COLO829 (cell line): ENCODE measurements at regions not wholly inside any gene's neighbourhood (a gene's known extent, or its start where the extent isn't known, plus 50 kb on each side); places are given as distances from the start of the nearest gene placed in this dataset.

ENCODE experiments used
- DNase-seq: peaks from one replicate; pipeline ENCODE4 v3.0.0; 2012; ENCODE audit warnings: low spot score

DNA sequence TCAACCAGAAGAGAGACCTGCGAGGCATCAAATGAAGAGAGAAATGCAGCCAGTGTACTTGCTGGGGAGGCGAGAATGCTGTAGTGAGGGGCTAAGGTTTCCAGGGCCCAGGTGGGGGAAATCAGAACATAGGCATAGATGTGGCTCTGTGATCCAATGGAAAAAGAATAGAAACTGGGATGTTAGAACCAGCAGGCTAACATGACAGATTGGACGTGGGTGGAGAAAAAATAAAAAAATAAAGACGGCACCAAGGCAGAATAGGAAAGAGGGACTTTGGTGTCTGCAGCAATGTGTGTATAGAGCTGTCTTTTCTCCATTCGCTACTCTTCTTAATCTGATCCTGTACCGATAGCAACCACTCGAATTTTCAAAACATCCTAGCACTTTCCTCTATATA, 381.0 kb upstream of the NBEA start:
- no peak for DNase-seq

DNA sequence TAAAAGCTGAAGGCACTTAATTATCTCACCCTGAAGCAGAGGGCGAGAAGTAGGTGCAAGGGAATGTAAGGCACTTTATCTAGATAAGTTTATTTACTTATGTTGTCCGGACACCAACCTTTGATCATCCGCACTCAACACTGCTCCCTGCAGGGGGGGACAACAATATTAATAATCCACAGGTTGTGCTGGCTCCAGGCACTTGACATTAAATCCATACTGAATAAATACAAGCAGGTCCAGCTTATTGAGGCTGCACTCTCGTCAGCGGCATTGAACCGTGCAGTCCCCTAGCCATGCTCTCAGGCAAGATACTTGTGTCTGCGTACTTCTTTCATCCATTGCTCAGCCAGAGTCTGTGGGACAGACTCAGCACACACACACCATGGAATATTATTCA, 374.5 kb upstream of the NBEA start:
- no peak for DNase-seq

DNA sequence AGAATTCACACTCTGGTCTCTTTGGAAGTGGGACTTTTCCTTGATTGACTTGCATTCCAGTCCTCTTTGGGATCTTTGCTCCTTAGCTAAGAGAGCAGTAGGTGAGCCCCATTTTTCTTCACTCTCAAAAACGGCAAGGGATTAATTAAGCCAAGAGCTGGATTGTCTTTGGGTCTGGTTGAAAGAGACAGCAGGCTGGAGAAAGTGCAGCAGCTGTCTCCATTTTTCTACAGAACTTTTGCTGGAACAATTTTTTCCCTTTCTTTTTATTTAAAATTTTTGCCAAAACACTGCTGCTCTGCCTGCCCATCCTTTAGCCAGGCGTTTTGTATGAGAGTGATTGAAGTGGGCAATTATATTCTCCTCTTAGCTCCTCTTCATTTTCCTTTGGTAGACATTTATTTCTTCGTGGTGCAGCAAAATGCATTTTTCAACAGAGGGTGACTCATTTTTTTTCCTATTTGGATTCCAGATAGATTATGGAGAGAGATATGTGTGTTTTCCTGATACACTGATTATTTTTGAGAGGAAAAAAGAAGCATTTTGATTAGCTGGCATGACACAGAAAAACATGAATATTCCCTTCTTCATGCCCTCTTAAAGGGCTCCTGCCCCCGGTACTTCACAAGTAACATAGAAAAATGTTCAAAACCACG, 371.2 kb upstream of the NBEA start:
- no peak for DNase-seq

DNA sequence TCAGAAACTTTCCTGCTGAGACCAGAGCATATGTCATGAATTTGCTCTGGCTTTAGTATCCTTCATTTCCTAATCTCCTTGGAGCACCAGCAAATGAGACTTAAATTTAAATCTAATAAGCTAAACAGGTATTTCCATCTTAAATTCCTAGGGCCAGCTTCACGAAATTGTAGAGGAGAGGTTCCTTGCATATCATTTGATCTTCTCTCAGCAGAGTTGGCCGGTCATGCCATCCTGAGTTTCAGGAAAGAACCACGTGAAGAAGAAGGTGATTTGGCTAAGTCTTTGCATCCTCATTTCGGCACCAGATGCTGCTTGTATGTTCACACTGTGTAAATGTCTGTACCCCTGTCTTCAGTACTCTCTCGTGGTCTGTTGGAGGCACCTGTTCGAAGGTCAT, 370.4 kb upstream of the NBEA start:
- no peak for DNase-seq

DNA sequence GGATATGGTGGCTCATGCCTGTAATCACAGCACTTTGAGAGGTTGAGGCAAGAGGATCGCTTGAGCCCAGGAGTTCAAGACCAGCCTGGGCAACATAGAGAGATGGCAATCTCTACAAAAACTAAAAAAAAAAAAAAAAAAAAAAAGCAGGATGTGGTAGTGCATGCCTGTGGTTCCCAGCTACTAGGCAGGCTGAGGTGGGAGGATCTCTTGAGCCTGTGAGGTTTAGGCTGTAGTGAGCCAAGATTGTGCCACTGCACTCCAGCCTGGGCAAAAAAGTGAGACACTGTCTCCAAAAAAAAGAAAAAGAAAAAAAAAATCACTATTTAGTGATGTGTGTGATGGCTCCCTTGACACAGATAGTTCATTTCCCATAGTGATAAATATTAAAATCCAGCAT, 365.0 kb upstream of the NBEA start:
- no peak for DNase-seq

DNA sequence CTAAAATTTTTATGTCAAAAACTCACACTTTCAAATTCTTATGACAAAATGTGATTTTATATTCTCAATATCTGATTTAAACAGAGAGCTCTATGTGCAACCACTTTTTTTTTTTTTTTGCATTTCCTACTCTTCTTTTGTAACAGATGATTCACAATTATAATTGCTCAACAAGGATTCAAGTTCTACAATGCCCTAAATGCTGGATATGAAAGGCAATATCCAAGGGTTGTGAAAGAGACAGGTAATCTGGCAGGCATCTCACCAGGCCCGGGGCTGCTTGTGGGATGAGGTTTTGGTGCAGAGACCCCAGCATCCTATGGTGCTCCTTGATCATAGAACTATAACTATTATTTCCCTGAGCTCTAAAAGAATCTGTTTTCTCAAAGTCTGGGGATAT, 363.6 kb upstream of the NBEA start:
- DNase-seq: no peak

DNA sequence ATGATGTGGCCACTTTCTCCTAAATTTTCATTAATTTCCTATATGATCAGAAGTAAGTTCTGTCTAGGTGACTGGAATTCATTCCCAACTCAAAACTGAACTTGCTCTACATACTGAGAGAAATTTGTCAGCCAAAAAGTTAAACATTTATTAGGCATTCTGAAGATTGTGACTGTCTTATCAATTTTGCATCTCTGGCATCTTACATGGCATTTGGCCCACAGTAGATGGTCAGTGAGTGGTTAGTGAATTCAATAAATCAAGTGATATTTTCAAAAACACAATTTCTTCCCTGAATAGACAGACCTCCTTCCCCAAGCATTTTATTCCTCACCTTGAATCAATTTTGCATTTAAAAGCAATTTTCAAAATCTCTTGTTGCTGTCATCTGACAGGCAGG, 363.2 kb upstream of the NBEA start:
- DNase-seq: no peak

DNA sequence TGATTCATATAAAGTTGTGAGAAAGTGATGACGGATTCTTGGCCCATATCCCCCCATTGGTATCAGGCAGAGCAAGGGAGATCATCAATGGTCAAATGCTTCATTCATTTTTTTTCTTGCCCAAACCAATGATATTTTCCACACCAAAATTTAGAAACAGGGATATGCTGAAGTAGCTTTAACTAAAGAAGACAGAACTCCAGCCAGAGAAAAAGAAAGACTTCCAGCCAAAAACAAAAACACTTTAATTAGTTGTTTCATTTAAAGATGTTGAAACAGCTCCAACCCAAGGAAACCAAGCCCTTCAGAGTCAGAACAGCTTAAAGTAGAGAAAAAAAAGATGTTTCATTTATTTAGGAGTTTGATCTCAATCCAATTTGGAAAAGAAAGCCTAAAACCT, 358.9 kb upstream of the NBEA start:
- no peak for DNase-seq

DNA sequence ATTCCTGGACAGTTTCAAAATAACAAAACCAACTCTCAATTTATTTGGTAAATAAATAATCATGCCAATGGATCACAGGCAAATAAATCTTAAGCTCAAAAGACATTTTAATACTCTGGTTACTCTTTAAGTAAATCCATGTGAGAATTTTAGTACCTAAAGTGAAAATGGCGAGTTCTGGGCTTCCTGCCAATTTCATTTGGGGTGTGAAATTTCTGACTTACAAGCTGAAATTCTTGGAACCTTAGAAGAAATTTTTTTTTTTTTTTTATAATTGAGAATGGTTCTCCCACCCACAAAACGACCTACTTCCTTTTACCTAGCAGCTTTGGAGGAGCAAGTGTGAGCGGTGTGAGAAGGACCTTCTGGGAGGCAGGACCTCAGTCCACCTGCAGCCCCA, 354.5 kb upstream of the NBEA start:
- no peak for DNase-seq

DNA sequence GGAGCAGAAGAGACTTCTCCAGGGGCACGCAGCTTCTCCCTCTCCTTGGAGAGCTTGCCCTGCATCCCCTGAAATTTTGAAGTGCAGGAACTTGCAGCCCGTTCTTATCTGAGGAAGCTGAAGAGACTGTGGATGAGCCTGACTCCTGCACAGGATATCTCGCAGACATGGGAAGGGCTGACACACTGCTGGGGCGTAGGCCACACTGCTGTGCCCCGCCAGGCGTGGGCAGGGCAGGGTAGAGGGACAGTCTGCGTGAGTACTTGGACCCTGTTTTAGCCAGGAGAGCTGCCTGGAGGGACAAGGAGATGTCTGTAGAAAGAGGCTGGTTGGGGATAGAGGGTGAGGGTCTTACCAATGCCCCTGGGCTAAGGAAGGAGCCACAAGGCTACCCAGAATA, 353.7 kb upstream of the NBEA start:
- no peak for DNase-seq

DNA sequence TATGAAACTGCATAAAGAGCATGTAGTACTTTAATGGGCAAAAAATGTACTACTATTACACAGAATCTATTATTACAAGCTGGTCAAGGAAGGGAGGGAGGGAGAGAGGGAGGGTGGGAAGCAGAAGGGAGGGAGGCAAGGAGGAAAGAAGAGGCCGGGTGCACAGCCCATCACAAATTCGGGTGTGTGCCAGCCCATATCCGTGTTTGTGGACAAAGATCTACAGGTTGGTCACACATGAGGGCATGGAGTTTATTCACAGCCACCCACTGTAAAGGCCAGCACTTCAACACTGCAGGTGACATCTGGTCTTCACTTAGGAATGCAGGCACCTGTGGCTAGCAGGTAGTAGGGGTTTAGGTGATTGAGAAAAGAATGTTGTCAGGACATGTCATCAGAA, 352.5 kb upstream of the NBEA start:
- no peak for DNase-seq

DNA sequence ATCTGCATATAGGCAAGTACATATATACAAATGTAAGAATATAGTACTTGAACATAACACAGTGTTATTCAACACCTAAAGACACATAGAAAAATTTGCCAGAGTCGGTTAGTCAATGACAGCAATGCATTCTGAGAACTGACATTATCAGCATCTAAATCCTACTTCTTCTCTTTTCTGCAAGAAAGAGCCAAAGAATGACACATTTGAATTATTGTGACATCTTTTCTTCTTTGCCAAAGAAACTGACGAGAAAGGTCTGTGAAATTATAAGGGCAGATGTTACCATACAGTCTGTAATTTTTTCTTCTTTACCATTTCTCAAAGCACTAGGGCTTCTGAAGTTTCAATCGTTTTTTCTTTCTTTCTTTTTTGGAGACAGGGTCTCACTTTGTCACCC, 350.9 kb upstream of the NBEA start:
- no peak for DNase-seq

DNA sequence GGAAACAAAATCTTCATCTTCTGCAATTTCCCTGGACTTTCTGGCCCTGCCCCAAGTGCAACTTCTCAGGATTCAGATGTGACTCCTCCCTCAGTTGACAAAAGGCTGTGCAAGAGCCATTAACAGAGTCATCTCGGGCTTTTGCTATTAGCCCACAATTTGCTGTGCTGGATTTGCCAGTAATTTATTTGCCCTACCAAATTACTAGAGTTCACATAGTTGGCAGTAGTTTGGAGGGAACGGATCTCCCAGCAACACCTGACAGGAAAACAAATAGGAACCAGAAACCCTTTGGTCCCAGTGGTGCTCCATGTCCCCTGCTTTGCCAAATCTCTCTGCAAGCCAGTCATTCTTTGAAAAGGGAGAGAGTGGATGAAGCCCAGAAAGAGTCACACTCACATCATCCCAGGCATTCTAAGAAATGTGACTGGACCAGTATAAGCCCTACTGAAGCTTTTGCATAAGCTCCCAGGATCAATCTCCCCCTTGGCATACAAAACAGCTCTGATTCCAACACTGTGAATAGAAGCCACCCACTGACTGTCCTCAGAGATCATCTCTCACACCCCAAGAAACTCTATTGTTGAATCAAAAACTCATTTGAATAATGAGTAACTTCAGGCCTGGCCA, 350.1 kb upstream of the NBEA start:
- DNase-seq: no peak

DNA sequence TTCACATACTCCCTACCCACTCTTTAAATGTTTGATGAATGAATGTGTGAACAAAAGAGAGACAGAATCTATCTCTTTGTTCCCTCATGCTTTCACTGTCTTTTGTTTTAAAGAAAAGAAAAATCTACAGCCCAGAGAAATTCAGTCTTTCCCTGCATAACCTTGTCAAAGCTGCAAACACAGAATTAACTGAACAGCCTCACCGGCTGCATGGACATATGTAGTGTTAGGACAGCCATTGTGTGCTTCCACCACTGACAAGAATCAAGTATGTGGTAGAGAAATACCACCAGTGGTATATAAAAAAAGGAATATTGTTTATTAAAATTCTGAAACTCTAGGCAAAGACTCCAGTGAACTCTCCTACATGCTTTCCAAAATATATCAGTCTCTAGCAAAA, 348.4 kb upstream of the NBEA start:
- no peak for DNase-seq

DNA sequence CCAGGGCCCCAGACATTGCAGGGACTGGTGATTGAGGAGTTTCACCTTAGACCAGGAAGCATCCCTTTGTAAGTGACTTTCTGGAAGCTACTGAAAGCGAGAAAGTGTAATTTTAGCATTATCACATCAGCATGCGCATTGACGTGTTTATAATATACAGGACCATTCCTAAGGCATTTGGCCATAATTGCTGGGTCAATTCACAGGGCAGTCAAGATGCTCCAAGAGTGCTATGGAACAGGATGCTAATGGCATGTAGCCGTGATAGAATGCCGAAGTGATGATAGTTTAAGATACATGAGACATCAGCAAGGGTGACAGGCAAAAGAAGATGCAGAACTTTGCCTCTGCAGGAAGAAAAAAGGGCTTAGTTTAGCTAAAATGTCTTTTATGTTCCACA, 347.6 kb upstream of the NBEA start:
- no peak for DNase-seq

DNA sequence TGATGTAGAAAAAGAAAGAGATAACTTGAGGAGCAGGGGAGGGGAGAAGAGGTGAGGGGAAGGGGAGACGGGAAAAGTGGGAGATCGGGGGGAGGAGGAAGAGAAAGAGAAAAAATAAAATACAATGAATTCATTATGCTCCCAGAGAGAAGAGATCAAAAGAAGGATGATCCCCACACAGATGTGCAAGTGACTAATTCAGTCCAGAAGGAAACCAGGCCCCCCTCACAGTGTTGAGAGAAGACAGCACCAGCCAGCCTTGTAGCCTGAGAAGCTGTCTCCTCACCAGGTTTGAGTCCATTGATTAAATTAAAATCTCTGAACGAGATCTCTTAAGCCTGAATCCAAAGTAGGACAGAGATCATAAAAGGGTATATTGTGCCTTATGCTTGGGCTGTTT, 333.7 kb upstream of the NBEA start:
- peak; percentile 53 for DNase-seq

DNA sequence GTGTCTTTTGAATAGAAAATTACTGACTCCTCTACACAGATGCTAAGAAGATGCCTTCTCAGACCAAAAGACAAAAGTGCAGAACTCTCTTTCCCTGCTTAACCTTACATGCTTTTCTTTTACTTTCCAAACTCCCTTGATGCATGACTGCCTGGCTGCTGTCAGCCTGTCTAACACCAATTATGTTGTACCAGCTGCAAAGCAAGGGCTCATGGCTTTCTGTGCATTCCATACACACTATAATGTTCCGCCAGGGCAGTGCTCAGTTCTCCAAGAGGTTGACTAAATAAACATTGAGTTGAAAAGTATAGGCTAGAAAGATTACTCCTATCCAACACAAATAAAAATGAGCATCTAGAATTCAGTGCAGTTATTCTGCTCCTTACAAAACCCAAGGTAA, 330.4 kb upstream of the NBEA start:
- no peak for DNase-seq

DNA sequence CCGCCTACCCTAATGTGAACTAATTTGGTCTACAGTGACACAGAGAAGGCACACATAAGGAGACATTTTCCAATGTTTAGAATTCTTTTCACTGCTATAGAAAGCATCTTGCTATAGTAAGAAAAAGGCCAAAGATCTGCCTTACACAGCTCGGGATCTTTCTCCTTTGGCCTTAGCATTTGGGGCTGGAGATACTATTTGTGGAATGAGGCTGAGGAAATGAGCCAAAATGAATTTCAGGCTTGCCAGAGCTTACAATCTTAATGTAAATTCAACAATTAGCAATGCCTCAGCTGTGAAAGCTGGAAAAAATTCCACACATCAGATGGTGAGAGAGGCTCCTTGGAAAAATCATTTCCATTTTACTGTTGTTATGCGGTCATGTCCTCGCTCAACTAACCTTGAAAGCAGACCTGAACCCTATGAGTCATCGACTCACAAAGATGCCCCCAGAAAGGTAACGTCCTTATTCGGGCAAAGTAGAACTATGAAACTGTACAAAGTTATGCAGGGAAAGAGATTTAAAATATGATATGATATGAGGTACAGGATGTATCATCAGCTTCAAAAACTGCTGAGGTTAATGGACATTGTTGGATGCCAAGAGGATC, 324.5 kb upstream of the NBEA start:
- DNase-seq: no peak

DNA sequence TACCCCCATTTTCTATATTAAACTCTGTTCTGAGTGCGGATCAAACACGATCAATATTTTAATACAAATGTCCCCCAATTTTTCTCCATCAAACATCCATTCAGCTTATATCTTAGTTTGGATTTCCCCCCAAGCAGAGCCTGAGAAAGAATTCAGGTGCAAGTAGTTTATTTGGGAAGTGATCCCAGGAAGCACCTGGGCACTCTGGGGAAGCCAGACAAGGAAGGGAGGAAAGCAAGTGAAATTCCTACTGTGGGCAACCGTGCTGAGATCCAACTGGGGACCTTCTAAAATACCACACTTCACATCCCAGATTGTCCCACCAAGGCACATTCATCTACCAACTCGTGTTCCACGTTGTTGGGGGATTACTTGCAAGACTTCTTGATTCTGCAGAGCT, 323.4 kb upstream of the NBEA start:
- DNase-seq: no peak

DNA sequence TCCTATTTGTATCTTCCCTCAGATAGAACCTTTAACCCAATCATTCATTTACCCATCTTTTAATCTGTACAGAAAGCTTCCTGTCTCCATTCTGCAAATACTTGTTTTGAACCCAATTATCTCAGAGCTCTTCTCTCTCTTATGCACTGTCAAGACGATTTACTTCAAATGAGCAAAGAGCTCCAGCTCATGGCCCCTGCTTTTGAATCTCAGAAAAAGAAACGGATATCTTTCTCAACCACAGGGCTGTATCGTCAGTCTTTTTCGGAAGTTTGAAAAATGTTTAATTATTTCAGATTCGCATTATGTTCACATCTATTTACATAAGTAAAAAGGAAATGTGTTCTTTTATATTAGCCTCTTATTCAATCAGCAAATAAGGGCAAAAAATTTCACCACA, 322.7 kb upstream of the NBEA start:
- no peak for DNase-seq

DNA sequence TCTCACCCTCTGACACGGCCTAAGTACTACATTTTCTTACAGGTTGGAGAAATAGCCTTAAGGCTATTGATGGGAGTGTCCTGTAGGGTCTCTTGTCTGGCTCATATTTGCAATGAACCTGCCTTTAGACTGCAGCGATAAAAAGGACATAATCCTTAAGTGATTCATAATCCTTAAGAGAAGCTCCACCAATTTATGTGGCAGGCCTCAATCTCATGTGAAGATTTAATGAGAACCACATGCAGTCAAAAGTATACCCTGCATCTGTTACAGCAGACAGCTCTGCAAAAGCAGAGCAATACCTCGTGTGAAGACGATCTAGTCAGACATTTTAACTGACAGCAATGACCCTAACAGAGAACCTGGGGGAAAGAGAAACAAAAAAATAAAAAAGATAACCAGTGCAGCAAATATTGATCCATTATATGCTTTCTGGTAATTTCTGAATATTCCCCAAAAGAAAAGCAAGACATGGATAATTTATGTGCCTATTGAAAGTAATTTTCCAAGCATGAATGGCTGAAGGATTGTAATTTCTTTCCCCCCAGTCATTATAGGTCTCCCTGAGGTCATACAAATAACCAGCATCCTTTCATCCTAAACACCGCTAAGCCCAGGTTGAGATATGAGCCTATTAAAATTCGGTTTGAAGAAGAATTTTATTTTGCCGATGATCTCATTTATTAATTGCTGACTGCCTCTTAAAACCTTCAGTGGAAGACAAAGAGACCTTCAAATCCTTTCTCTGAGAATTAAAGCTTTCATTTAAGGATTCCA, 321.8 kb upstream of the NBEA start:
- DNase-seq: no peak

DNA sequence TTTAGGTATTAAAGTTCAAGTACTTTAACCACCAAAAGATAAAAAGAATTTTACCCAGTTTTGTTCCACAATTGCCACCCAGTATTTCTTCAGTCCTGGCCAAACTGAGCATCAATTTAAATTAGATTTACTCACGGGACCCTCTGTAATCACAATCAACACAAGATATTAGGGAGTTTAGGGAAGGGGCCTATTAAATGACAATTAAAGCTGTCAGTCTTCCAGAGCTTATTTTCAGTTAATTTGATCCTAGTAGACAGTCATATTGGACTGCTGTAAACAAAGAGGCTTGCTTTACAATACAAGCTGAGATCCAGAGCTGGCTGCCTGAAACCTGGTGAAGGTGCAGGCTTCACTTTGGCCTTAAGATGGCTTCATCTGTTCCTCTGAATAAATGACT, 321.2 kb upstream of the NBEA start:
- no peak for DNase-seq

DNA sequence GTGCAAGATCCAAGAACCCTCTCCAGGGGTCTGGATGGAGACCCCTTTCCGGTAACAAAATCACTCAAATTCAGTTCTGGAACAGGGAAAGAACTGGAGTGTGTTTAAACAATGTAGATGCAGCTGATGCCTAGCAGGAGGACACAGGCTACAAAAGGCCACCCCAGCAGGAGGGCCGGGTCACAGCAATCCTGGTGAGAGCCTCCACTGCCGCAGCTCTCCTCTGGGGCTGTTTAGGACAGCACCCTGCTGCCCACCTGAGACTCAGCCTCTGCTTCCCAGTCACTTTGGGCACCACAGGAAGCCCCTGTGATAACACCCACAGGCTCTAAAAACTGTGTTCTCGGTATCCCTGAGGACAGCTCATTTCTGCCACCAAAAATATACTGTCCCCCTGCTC, 318.7 kb upstream of the NBEA start:
- DNase-seq: no peak
